Upper lobe of right lung (tissue), 1 donor: ENCODE measurements at regions not wholly inside any gene's neighbourhood (a gene's known extent, or its start where the extent isn't known, plus 50 kb on each side); places are given as distances from the start of the nearest gene placed in this dataset.

Source experiments
- ATAC-seq: fragments of 200-7000 bp; cut with Tn5 transposase; one replicate; pipeline ENCODE4 v1.9.1; 2020; ENCODE audit warnings: mild to moderate bottlenecking, moderate library complexity
- DNase-seq: peaks from one replicate; pipeline ENCODE4 v3.0.0-alpha.2; 2020
- H3K27ac ChIP-seq: fragments of 200-600 bp; one replicate; pipeline ENCODE4 v1.8.0; 2022
- H3K27me3 ChIP-seq: fragments of 200-600 bp; one replicate; pipeline ENCODE4 v1.8.0; 2022; ENCODE audit warnings: mild to moderate bottlenecking
- H3K36me3 ChIP-seq: fragments of 200-600 bp; one replicate; pipeline ENCODE4 v1.8.0; 2022
- H3K4me1 ChIP-seq: fragments of 200-600 bp; one replicate; pipeline ENCODE4 v1.8.0; 2022
- H3K4me3 ChIP-seq: fragments of 200-600 bp; one replicate; pipeline ENCODE4 v1.8.0; 2022; ENCODE audit warnings: mild to moderate bottlenecking
- H3K9me3 ChIP-seq: fragments of 200-600 bp; one replicate; pipeline ENCODE4 v1.8.0; 2022
- intact Hi-C: fragments of 100-400 bp; cut with DNase I; formaldehyde crosslinking; loops from one replicate; pipeline ENCODE4 v1.11.0; 2022
- TF ChIP-seq, protein P1 (sequence below): fragments of 200-600 bp; IDR thresholded peaks from one replicate; pipeline ENCODE4 v1.8.0; 2022; ENCODE audit warnings: antibody characterized with exemption
- donor health status: DM: no; HTN: yes; CAD: no; lungs with severe emphysema.

DNA sequence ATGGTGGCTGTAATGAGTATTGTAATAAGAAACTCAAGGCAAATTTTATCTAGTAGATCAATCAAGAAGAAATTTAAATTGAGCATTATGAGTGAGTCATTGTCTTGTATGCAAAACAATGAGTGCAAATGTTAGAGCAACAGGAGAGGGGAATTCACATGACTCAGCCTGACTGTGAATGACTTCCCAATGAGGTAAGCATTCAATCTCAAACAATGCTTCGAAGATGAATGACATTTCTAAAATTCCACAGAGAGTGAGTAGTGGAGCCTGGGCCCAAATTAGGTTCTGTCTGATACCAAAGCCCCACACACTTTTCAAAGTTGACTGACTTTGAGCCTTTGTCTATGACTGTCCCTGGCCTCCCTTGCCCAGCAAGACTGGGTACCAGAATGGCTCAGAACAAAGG, 738.0 kb downstream of the PTPRU start:
- Histone ChIP-seq H3K27ac (no peak overlapping the region), H3K36me3 (no peaks in the 10 kb centered on the region), H3K4me3 (no peak overlapping the region), H3K27me3 (no peaks in the 10 kb centered on the region), H3K9me3 (no peaks in the 10 kb centered on the region), H3K4me1 (no peaks in the 10 kb centered on the region)
- TF ChIP-seq, protein P1, sequence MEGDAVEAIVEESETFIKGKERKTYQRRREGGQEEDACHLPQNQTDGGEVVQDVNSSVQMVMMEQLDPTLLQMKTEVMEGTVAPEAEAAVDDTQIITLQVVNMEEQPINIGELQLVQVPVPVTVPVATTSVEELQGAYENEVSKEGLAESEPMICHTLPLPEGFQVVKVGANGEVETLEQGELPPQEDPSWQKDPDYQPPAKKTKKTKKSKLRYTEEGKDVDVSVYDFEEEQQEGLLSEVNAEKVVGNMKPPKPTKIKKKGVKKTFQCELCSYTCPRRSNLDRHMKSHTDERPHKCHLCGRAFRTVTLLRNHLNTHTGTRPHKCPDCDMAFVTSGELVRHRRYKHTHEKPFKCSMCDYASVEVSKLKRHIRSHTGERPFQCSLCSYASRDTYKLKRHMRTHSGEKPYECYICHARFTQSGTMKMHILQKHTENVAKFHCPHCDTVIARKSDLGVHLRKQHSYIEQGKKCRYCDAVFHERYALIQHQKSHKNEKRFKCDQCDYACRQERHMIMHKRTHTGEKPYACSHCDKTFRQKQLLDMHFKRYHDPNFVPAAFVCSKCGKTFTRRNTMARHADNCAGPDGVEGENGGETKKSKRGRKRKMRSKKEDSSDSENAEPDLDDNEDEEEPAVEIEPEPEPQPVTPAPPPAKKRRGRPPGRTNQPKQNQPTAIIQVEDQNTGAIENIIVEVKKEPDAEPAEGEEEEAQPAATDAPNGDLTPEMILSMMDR, result no peak
- intact Hi-C loops, result no loop called here
- DNase-seq (no peak), ATAC-seq (no peak)

DNA sequence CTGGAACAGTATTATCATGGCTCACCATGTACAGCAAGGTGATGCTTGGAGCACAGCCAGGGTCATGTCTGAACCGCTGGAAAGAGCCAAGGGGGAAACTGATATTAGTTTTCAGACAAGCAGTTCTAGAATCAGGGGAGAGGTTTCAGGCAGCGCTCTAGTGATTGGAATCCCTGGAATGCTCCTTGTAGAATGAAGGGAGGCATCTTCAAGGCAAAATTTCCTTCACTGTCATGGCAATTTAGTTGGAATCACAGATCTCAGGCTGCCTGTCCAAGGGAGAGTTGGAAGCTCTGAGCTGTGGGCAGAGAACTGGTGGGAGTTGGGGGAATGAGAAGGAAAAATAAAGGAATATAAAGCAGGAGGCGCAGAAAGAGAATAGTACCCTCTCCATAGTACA, 737.1 kb downstream of the PTPRU start:
- H3K27me3 ChIP-seq, result no peaks in the 10 kb centered on the region
- DNase-seq (no peak), ATAC-seq (no peak)
- no peaks in the 10 kb centered on the region for H3K9me3 ChIP-seq
- TF ChIP-seq, protein P1, result no peak
- intact Hi-C loops, result no loop called here
- H3K27ac ChIP-seq, result no peak overlapping the region
- H3K4me1 ChIP-seq, result no peaks in the 10 kb centered on the region
- H3K36me3 ChIP-seq, result no peaks in the 10 kb centered on the region
- H3K4me3 ChIP-seq, result no peak overlapping the region

- DNase-seq (no peak), ATAC-seq (no peak)
- Histone ChIP-seq H3K27ac (no peak overlapping the region), H3K36me3 (no peaks in the 10 kb centered on the region), H3K27me3 (no peaks in the 10 kb centered on the region), H3K4me3 (no peak overlapping the region), H3K9me3 (no peaks in the 10 kb centered on the region), H3K4me1 (no peaks in the 10 kb centered on the region)
- intact Hi-C loops, result no loop called here
- TF ChIP-seq, protein P1, result no peak
These were observed 736.2 kb downstream of the PTPRU start for GRCh38 chr1:29972421-29973053.

DNA sequence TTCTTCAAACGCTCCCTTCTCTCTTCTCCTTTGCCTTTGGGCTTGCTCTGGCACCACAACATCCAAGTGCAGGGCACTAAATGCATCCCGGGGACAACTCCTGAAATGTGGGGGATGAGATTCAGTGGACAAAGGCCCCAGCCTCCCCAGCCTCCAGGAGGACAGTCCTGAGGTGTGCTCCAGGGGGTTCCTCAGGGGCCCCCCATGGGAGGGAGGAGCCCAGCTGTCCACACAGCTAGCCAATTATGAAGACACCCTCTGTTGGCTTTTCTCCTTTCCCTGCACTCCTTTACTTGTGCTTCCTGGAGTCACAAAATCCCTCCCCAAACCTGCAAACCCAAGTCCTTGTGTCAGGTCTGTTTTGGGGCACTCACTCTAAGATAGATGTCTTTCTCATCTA, 735.4 kb downstream of the PTPRU start:
- ATAC-seq (no peak), DNase-seq (no peak)
- TF ChIP-seq, protein P1, result no peak
- no peaks in the 10 kb centered on the region for H3K4me1 ChIP-seq
- no peaks in the 10 kb centered on the region for H3K27me3 ChIP-seq
- no peak overlapping the region for H3K4me3 ChIP-seq
- H3K36me3 ChIP-seq, result no peaks in the 10 kb centered on the region
- no peak overlapping the region for H3K27ac ChIP-seq
- H3K9me3 ChIP-seq, result no peaks in the 10 kb centered on the region
- intact Hi-C loops, result no loop called here

DNA sequence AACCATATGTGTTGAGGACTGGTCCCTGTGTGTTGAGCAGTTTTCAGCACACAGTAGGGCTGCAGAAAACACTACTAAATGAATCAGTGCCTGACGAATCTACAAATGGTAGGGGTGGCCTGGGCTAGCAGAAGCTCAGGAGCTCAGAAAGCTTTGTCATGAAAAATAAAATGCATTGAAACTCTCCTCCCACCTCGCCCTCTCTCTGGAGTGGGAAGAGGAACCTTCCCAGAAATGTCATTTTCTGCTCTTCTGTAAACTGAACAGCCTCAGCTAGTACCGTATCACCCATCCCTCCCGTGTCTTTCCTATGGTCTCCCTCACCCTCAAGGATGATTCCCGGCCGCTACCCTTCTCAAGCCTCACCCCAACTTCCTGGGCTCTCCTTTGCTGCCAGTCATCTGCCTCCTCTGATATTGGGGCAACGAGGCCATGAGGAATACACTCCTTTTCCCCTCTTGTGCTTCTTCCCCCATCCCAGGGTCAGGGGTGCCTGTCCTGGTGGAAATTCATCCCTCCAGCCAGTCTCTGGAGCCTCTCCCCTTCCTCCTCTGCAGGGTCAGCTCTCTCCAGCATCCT, 734.5 kb downstream of the PTPRU start:
- intact Hi-C loops, result no loop called here
- no peak for ATAC-seq
- H3K36me3 ChIP-seq, result no peaks in the 10 kb centered on the region
- no peak for DNase-seq
- H3K27ac ChIP-seq, result no peak overlapping the region
- H3K4me3 ChIP-seq, result no peak overlapping the region
- H3K27me3 ChIP-seq, result no peaks in the 10 kb centered on the region
- no peaks in the 10 kb centered on the region for H3K9me3 ChIP-seq
- TF ChIP-seq, protein P1, result no peak
- H3K4me1 ChIP-seq, result no peaks in the 10 kb centered on the region
